Endodermal cell (in vitro differentiated cells): ENCODE measurements at regions not wholly inside any gene's neighbourhood (a gene's known extent, or its start where the extent isn't known, plus 50 kb on each side); places are given as distances from the start of the nearest gene placed in this dataset.

ENCODE experiments used
- DNase-seq: peaks from one replicate; pipeline ENCODE4 v3.0.0-alpha.2; 2017
- H3K27ac ChIP-seq: 2 replicates; pipeline ENCODE4 v1.5.1; 2013; ENCODE audit warnings: mild to moderate bottlenecking, low read depth, low read length, moderate library complexity
- H3K27me3 ChIP-seq: 2 replicates; pipeline ENCODE4 v1.6.1; 2013; ENCODE audit warnings: mild to moderate bottlenecking, low read length, moderate library complexity; ENCODE audit not compliant: insufficient read depth, control insufficient read depth, poor library complexity, severe bottlenecking
- H3K36me3 ChIP-seq: 2 replicates; pipeline ENCODE4 v1.7.0; 2013; ENCODE audit warnings: mild to moderate bottlenecking, low read length, moderate library complexity; ENCODE audit not compliant: control insufficient read depth, insufficient read depth
- H3K4me1 ChIP-seq: one replicate; pipeline ENCODE4 v1.7.0; 2013; ENCODE audit warnings: low read length; ENCODE audit not compliant: control insufficient read depth, insufficient read depth
- H3K4me3 ChIP-seq: 2 replicates; pipeline ENCODE4 v1.5.1; 2013; ENCODE audit warnings: mild to moderate bottlenecking, low read length, moderate library complexity
- H3K9ac ChIP-seq: 2 replicates; pipeline ENCODE4 v1.6.1; 2013; ENCODE audit warnings: mild to moderate bottlenecking, low read length, moderate library complexity; ENCODE audit not compliant: poor library complexity, severe bottlenecking; ENCODE audit errors: extremely low read depth
- H3K9me3 ChIP-seq: 2 replicates; pipeline ENCODE4 v1.6.1; 2013; ENCODE audit warnings: mild to moderate bottlenecking, low read length, moderate library complexity; ENCODE audit not compliant: control insufficient read depth
- H3K27ac Mint-ChIP-seq: 2 replicates; pipeline ENCODE4 v1.8.0; 2020; ENCODE audit warnings: mixed read lengths
- H3K27me3 Mint-ChIP-seq: 2 replicates; pipeline ENCODE4 v1.8.0; 2021; ENCODE audit warnings: mild to moderate bottlenecking, mixed read lengths; ENCODE audit not compliant: insufficient read depth
- H3K36me3 Mint-ChIP-seq: 2 replicates; pipeline ENCODE4 v1.8.0; 2020; ENCODE audit warnings: low read depth, mixed read lengths
- H3K4me1 Mint-ChIP-seq: 2 replicates; pipeline ENCODE4 v1.8.0; 2020; ENCODE audit warnings: mixed read lengths
- H3K4me3 Mint-ChIP-seq: 2 replicates; pipeline ENCODE4 v1.8.0; 2020; ENCODE audit warnings: mild to moderate bottlenecking, moderate library complexity, mixed read lengths
- H3K9me3 Mint-ChIP-seq: 2 replicates; pipeline ENCODE4 v1.8.0; 2020; ENCODE audit warnings: mild to moderate bottlenecking, mixed read lengths
- WGBS, 2 experiments: methylation state at CpG; one replicate each; pipeline versions ENCODE4 v1.1.5 to v1.1.7; 2013; ENCODE audit warnings: missing lambda C conversion rate in 2 of 2, mixed read lengths in 1 of 2; ENCODE audit not compliant: insufficient coverage in 1 of 2, insufficient read length in 1 of 2; 5-methylcytosine and 5-hydroxymethylcytosine counted together
- TF ChIP-seq, protein P1 (sequence below): fragments of 200-600 bp; sonication (generic); conservative IDR thresholded peaks from 2 replicates; pipeline ENCODE4 v1.5.0; 2021; ENCODE audit warnings: antibody characterized with exemption, mild to moderate bottlenecking

DNA sequence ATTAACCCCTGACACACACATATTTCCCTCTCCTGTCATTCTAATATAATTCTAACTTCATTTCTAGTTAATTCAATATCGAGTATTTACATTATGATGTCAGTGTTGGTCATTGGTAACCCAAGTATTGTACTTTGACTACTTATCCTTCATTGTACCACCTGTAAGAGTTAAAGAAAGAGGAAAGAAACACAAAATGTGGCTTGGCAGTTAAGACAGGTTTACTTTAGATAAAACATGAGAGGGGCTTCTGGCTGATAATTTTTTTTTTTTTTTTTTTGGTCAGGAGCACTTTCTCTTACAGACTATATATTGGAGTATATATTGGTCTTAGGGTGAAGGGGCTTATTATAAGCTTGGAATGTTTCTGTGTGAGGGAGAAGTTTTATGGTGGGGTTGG is 57.0 kb upstream of the ACYP2 start:
- H3K27me3 Mint-ChIP-seq, result no peaks in the 10 kb centered on the region

DNA sequence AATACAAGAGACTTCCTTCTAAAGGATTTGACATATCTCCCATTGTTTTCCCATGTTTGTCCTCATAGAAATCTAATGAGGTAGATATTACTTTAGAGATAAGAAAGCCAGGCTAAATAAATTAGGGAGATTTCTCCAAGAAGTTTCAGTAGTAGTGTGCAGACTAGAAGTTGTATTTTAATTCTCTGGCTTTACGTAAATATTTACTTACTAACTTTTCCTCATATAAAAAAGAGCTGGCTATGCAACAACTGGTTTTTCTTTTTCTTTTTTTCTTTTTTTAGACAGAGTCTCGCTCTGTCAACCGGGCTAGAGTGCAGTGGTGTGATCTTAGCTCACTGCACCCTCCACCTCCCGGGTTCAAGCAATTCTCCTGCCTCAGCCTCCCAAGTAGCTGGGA is 60.6 kb upstream of the ACYP2 start:
- Histone ChIP-seq H3K9ac (no peak overlapping the region), H3K4me3 (no peak overlapping the region), H3K9me3 (peaks cover 37% of the 10 kb centered on the region), H3K27ac (no peak overlapping the region), H3K27me3 (no peaks in the 10 kb centered on the region), H3K36me3 (no peaks in the 10 kb centered on the region), H3K4me1 (no peaks in the 10 kb centered on the region)
- Mint-ChIP-seq H3K4me1 (no peaks in the 10 kb centered on the region), H3K27ac (no peak overlapping the region), H3K36me3 (peaks cover 11% of the 10 kb centered on the region), H3K27me3 (no peaks in the 10 kb centered on the region), H3K9me3 (peaks cover 30% of the 10 kb centered on the region), H3K4me3 (no peak overlapping the region)
- no peak for DNase-seq
- WGBS, 2 experiments, result 91 to 100% methylated on average over 2 to 4 of the region's 4 CpGs
- TF ChIP-seq, protein P1, sequence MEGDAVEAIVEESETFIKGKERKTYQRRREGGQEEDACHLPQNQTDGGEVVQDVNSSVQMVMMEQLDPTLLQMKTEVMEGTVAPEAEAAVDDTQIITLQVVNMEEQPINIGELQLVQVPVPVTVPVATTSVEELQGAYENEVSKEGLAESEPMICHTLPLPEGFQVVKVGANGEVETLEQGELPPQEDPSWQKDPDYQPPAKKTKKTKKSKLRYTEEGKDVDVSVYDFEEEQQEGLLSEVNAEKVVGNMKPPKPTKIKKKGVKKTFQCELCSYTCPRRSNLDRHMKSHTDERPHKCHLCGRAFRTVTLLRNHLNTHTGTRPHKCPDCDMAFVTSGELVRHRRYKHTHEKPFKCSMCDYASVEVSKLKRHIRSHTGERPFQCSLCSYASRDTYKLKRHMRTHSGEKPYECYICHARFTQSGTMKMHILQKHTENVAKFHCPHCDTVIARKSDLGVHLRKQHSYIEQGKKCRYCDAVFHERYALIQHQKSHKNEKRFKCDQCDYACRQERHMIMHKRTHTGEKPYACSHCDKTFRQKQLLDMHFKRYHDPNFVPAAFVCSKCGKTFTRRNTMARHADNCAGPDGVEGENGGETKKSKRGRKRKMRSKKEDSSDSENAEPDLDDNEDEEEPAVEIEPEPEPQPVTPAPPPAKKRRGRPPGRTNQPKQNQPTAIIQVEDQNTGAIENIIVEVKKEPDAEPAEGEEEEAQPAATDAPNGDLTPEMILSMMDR, result no peak

More for the DNA sequence above, 57.0 kb upstream of the ACYP2 start:
- Histone ChIP-seq H3K4me3 (no peak overlapping the region), H3K9me3 (peaks cover 40% of the 10 kb centered on the region), H3K4me1 (no peaks in the 10 kb centered on the region), H3K9ac (no peak overlapping the region), H3K36me3 (no peaks in the 10 kb centered on the region), H3K27me3 (no peaks in the 10 kb centered on the region), H3K27ac (no peak overlapping the region)
- TF ChIP-seq, protein P1, result no peak
- no peak for DNase-seq
- H3K27ac Mint-ChIP-seq, result no peak overlapping the region
- H3K4me1 Mint-ChIP-seq, result no peaks in the 10 kb centered on the region
- WGBS, 2 experiments, result 90% methylated on average over 1 of the region's 1 CpG; no CpG with 5 or more reads in 1 of the 2 experiments
- H3K9me3 Mint-ChIP-seq, result peaks cover 34% of the 10 kb centered on the region
- H3K4me3 Mint-ChIP-seq, result no peak overlapping the region
- peaks cover 12% of the 10 kb centered on the region for H3K36me3 Mint-ChIP-seq

DNA sequence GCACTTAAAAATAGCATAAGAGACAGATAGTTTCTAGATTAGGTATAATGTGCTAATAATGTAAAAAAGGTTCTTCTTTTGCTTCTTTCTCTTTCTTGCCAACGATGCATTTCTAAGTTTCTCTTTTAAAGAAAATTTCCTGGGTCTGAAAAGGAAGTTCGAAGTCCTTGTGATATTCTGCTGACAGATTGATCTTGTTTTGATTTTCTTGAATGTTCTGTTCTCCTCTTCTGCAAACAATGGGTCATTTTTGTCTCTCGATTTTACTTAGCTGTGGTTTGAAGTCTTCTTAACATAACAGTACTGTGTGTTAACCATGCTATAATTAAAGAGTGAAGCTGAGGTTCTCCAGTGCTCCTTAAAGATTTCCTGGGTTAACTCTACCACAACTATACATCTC is 61.1 kb upstream of the ACYP2 start:
- Histone ChIP-seq H3K27me3 (no peaks in the 10 kb centered on the region), H3K4me1 (no peaks in the 10 kb centered on the region), H3K27ac (no peak overlapping the region), H3K9ac (no peak overlapping the region), H3K4me3 (no peak overlapping the region), H3K36me3 (no peaks in the 10 kb centered on the region), H3K9me3 (peaks cover 32% of the 10 kb centered on the region)
- no peak for DNase-seq
- TF ChIP-seq, protein P1, result no peak
- H3K9me3 Mint-ChIP-seq, result peaks cover 25% of the 10 kb centered on the region
- no peak overlapping the region for H3K27ac Mint-ChIP-seq
- WGBS, 2 experiments, result 80 to 90% methylated on average over 1 to 3 of the region's 3 CpGs
- no peaks in the 10 kb centered on the region for H3K4me1 Mint-ChIP-seq
- no peaks in the 10 kb centered on the region for H3K27me3 Mint-ChIP-seq
- no peak overlapping the region for H3K4me3 Mint-ChIP-seq
- H3K36me3 Mint-ChIP-seq, result peaks cover 7% of the 10 kb centered on the region
